Liver (tissue), 7 donors: ENCODE measurements at regions not wholly inside any gene's neighbourhood (a gene's known extent, or its start where the extent isn't known, plus 50 kb on each side); places are given as distances from the start of the nearest gene placed in this dataset.

Experiments used
- DNase-seq: peaks from one replicate; pipeline ENCODE4 v3.0.0-alpha.2; 2017; ENCODE audit warnings: low spot score
- H3K27ac ChIP-seq, 2 donors: one replicate each; pipeline ENCODE4 v1.7.0; 2013; ENCODE audit warnings: inconsistent platforms in 2 of 2, low read length in 2 of 2, control low read depth in 1 of 2, low read depth in 1 of 2, mild to moderate bottlenecking in 1 of 2
- H3K27me3 ChIP-seq, 4 donors: one replicate each; pipeline versions ENCODE4 v1.6.1 to v1.7.0; 2013; ENCODE audit warnings: low read length in 3 of 4, inconsistent platforms in 1 of 4, mild to moderate bottlenecking in 1 of 4, moderate library complexity in 1 of 4; ENCODE audit not compliant: control insufficient read depth in 4 of 4, insufficient read depth in 4 of 4
- H3K36me3 ChIP-seq, 4 donors: one replicate each; pipeline versions ENCODE4 v1.6.1 to v1.7.0; 2013; ENCODE audit warnings: low read length in 3 of 4, mild to moderate bottlenecking in 3 of 4, low read depth in 1 of 4, moderate library complexity in 1 of 4; ENCODE audit not compliant: control insufficient read depth in 4 of 4, insufficient read depth in 3 of 4
- H3K4me1 ChIP-seq, 4 donors: one replicate each; pipeline versions ENCODE4 v1.6.1 to v1.7.0; 2013; ENCODE audit warnings: low read length in 3 of 4, mild to moderate bottlenecking in 3 of 4, moderate library complexity in 1 of 4; ENCODE audit not compliant: control insufficient read depth in 4 of 4, insufficient read depth in 4 of 4
- H3K4me3 ChIP-seq, 3 donors: one replicate each; pipeline versions ENCODE4 v1.6.1 to v1.7.0; 2013; ENCODE audit warnings: low read length in 3 of 3, control low read depth in 1 of 3, low read depth in 1 of 3, mild to moderate bottlenecking in 1 of 3
- H3K9ac ChIP-seq, 2 donors: one replicate each; pipeline ENCODE4 v1.7.0; 2013; ENCODE audit warnings: low read length in 2 of 2, mild to moderate bottlenecking in 2 of 2, moderate library complexity in 2 of 2, control low read depth in 1 of 2, low read depth in 1 of 2
- H3K9me3 ChIP-seq, 4 donors: one replicate each; pipeline versions ENCODE4 v1.6.1 to v1.7.0; 2013; ENCODE audit warnings: low read length in 3 of 4; ENCODE audit not compliant: control insufficient read depth in 4 of 4
- ATF3 ChIP-seq: IDR thresholded peaks from 2 replicates; pipeline ENCODE4 v1.6.1; 2016; ENCODE audit warnings: antibody characterized with exemption
- EGR1 ChIP-seq, 2 donors: IDR thresholded peaks; 2 replicates each; pipeline ENCODE4 v1.6.1; 2016 to 2018; ENCODE audit warnings: antibody characterized with exemption in 2 of 2, low read depth in 2 of 2
- FOXA1 ChIP-seq: IDR thresholded peaks from 2 replicates; pipeline ENCODE4 v1.6.1; 2016; ENCODE audit warnings: antibody characterized with exemption
- GABPA ChIP-seq, 2 donors: IDR thresholded peaks in 1 of 2; conservative IDR thresholded peaks in 1 of 2; 2 replicates each; pipeline ENCODE4 v1.6.1; 2016; ENCODE audit warnings: antibody characterized with exemption in 2 of 2, mild to moderate bottlenecking in 1 of 2, moderate library complexity in 1 of 2
- HNF4A ChIP-seq, 2 donors: conservative IDR thresholded peaks; 2 replicates each; pipeline ENCODE4 v1.6.1; 2016; ENCODE audit warnings: antibody characterized with exemption in 2 of 2, mild to moderate bottlenecking in 2 of 2
- JUND ChIP-seq, 2 donors: IDR thresholded peaks; 2 replicates each; pipeline ENCODE4 v1.6.1; 2016; ENCODE audit warnings: antibody characterized with exemption in 2 of 2
- MAX ChIP-seq: IDR thresholded peaks from 2 replicates; pipeline ENCODE4 v1.6.1; 2016; ENCODE audit warnings: antibody characterized with exemption
- NR2F2 ChIP-seq: IDR thresholded peaks from 2 replicates; pipeline ENCODE4 v1.6.1; 2016; ENCODE audit warnings: antibody characterized with exemption
- RAD21 ChIP-seq, 2 donors: IDR thresholded peaks; 2 replicates each; pipeline ENCODE4 v1.6.1; 2016; ENCODE audit warnings: antibody characterized with exemption in 2 of 2, mild to moderate bottlenecking in 2 of 2
- REST ChIP-seq: IDR thresholded peaks from 2 replicates; pipeline ENCODE4 v1.6.1; 2016; ENCODE audit warnings: antibody characterized with exemption, mild to moderate bottlenecking
- RXRA ChIP-seq, 2 donors: IDR thresholded peaks; 2 replicates each; pipeline ENCODE4 v1.6.1; 2017 to 2018; ENCODE audit warnings: antibody characterized with exemption in 2 of 2, mild to moderate bottlenecking in 1 of 2
- SP1 ChIP-seq: IDR thresholded peaks from 2 replicates; pipeline ENCODE4 v1.6.1; 2018; ENCODE audit warnings: antibody characterized with exemption, mild to moderate bottlenecking
- TAF1 ChIP-seq: conservative IDR thresholded peaks from 2 replicates; pipeline ENCODE4 v1.6.1; 2016; ENCODE audit warnings: antibody characterized with exemption, mild to moderate bottlenecking
- YY1 ChIP-seq: IDR thresholded peaks from 2 replicates; pipeline ENCODE4 v1.6.1; 2016; ENCODE audit warnings: antibody characterized with exemption, mild to moderate bottlenecking
- ZBTB33 ChIP-seq: IDR thresholded peaks from 2 replicates; pipeline ENCODE4 v1.6.1; 2016; ENCODE audit warnings: antibody characterized with exemption
- WGBS: extraction: QIAGEN DNeasy Blood & Tissue Kit; methylation state at CpG from one replicate; pipeline ENCODE4 v1.1.7; 2013; 5-methylcytosine and 5-hydroxymethylcytosine counted together
- donor health status: healthy.
- donor health status: healthy.
- donor health status: healthy.
- donor health status: healthy.

- no peak overlapping the region for H3K27ac ChIP-seq
- 89% methylated on average over 1 of the region's 1 CpG for WGBS
Observed at GRCh38 chr2:163210430-163210918, 371.9 kb upstream of the KCNH7 start.

GRCh38 chr2:163207693-163208370 is 369.3 kb upstream of the KCNH7 start:
- H3K9ac ChIP-seq, result no peak overlapping the region
- no peak for TF ChIP-seq MAX
- no peak for TF ChIP-seq ATF3
- TF ChIP-seq JUND (IDR thresholded peaks at IDR 0.05), result no peak
- no peak for TF ChIP-seq RAD21 (IDR thresholded peaks at IDR 0.05)
- TF ChIP-seq GABPA (IDR thresholded peaks at IDR 0.05 in 1 of 2, conservative IDR thresholded peaks at IDR 0.05 in 1 of 2), result no peak
- TF ChIP-seq SP1, result no peak
- TF ChIP-seq YY1, result no peak
- TF ChIP-seq EGR1 (IDR thresholded peaks at IDR 0.05; ENCODE audit: low read depth in 2 of 2), result no peak
- no peak for TF ChIP-seq NR2F2
- TF ChIP-seq TAF1, result no peak
- no peak for TF ChIP-seq REST
- no peak for TF ChIP-seq HNF4A (conservative IDR thresholded peaks at IDR 0.05)
- TF ChIP-seq ZBTB33, result no peak
- no peak for TF ChIP-seq RXRA (IDR thresholded peaks at IDR 0.05)
- no peaks in the 10 kb centered on the region for H3K36me3 ChIP-seq
- no peak overlapping the region for H3K27ac ChIP-seq
- no peaks in the 10 kb centered on the region for H3K9me3 ChIP-seq
- H3K27me3 ChIP-seq, result peaks cover 0 to 5% (median 0%) of the 10 kb centered on the region in 4 donors
- DNase-seq, result no peak
- no peaks in the 10 kb centered on the region for H3K4me1 ChIP-seq
- H3K4me3 ChIP-seq, result no peak overlapping the region
- WGBS, result 86% methylated on average over 2 of the region's 2 CpGs

More at GRCh38 chr2:163210430-163210918, 371.9 kb upstream of the KCNH7 start:
- no peak overlapping the region for H3K4me3 ChIP-seq
- no peaks in the 10 kb centered on the region for H3K4me1 ChIP-seq
- TF ChIP-seq FOXA1 (no peak), GABPA (IDR thresholded peaks at IDR 0.05 in 1 of 2, conservative IDR thresholded peaks at IDR 0.05 in 1 of 2) (no peak), REST (no peak)
- no peak for DNase-seq
- H3K36me3 ChIP-seq, result no peaks in the 10 kb centered on the region
- H3K9me3 ChIP-seq, result no peaks in the 10 kb centered on the region
- no peak overlapping the region for H3K9ac ChIP-seq
- H3K27me3 ChIP-seq, result peaks cover 0 to 3% (median 0%) of the 10 kb centered on the region in 4 donors
